A549 (cell line): ENCODE measurements at regions not wholly inside any gene's neighbourhood (a gene's known extent, or its start where the extent isn't known, plus 50 kb on each side); places are given as distances from the start of the nearest gene placed in this dataset.

ENCODE experiments used
- ATAC-seq, 2 experiments: fragments of 200-7000 bp in 1 of 2; fragments of >200 bp in 1 of 2; cut with Nextera tagmentation in 1 of 2; cut with Tn5 transposase in 1 of 2; 3 replicates each; pipeline versions ENCODE4 v1.8.0 to v1.9.1; 2018 to 2020; ENCODE audit warnings: mild to moderate bottlenecking in 1 of 2, moderate library complexity in 1 of 2
- CTCF ChIA-PET: fragments of 300-600 bp; sonication (Branson Sonifier 250); formaldehyde crosslinking; extraction: SDS; loops from one replicate; lab custom pipeline; 2021; ENCODE audit warnings: antibody characterized with exemption, inconsistent platforms; lab: Yijun Ruan, JAX
- POLR2A ChIA-PET: fragments of 350-600 bp; formaldehyde crosslinking; extraction: SDS; loops from one replicate; lab custom pipeline; 2021; ENCODE audit warnings: antibody characterized with exemption, inconsistent platforms; lab: Yijun Ruan, JAX
- DNase-seq, 2 experiments: peaks; one replicate each; pipeline versions ENCODE4 v3.0.0 to v3.0.0-alpha.2; 2011 to 2016; ENCODE audit warnings: low read depth in 1 of 2, low spot score in 1 of 2
- FAIRE-seq: peaks from 2 replicates; lab custom pipeline; 2011; peaks lifted over from hg19 to GRCh38; lab: Jason Lieb, UNC
- H3K27ac ChIP-seq, 2 experiments: fragments of >200 bp; sonication (Bioruptor Twin); formaldehyde crosslinking; 3 replicates each; pipeline ENCODE4 v1.5.1; 2016 to 2017
- H3K4me1 ChIP-seq: fragments of >200 bp; sonication (Bioruptor Twin); formaldehyde crosslinking; 3 replicates; pipeline ENCODE4 v1.6.1; 2016
- H3K4me2 ChIP-seq: fragments of >200 bp; sonication (Bioruptor Twin); formaldehyde crosslinking; 3 replicates; pipeline ENCODE4 v1.6.1; 2016
- H3K4me3 ChIP-seq: fragments of >200 bp; sonication (Bioruptor Twin); formaldehyde crosslinking; 3 replicates; pipeline ENCODE4 v1.5.1; 2016
- H3K9me3 ChIP-seq: fragments of >200 bp; sonication (Bioruptor Twin); formaldehyde crosslinking; 3 replicates; pipeline ENCODE4 v1.6.1; 2016
- BHLHE40 ChIP-seq: IDR thresholded peaks from 2 replicates; pipeline ENCODE4 v1.6.1; 2012; ENCODE audit warnings: low read depth, low read length, inconsistent platforms
- CBX8 ChIP-seq: fragments of 200-600 bp; sonication (generic); IDR thresholded peaks from 2 replicates; pipeline ENCODE4 v1.6.1; 2016
- CEBPB ChIP-seq, 2 experiments: fragments of >200 bp in 1 of 2; sonication (Bioruptor Twin) in 1 of 2; formaldehyde crosslinking in 1 of 2; IDR thresholded peaks; 2 replicates each; pipeline ENCODE4 v1.6.1; 2012 to 2016
- CHD2 ChIP-seq: fragments of 150-350 bp; IDR thresholded peaks from 2 replicates; pipeline ENCODE4 v1.6.1; 2014; ENCODE audit warnings: low read length; ENCODE audit not compliant: partially characterized antibody
- EHF ChIP-seq: fragments of 250-450 bp; sonication (Bioruptor Pico); IDR thresholded peaks from 2 replicates; pipeline ENCODE4 v1.5.0; 2020; ENCODE audit warnings: mild to moderate bottlenecking
- EP300 ChIP-seq, 2 experiments: fragments of >200 bp; sonication (Bioruptor Twin); formaldehyde crosslinking; IDR thresholded peaks; 2 replicates in 1 of 2; 3 replicates in 1 of 2; pipeline ENCODE4 v1.6.1; 2016 to 2017
- ESRRA ChIP-seq: fragments of 150-350 bp; IDR thresholded peaks from 2 replicates; pipeline ENCODE4 v1.6.1; 2014; ENCODE audit warnings: mild to moderate bottlenecking, low read length, borderline replicate concordance
- FOXS1 ChIP-seq: fragments of 250-450 bp; sonication (Bioruptor Pico); IDR thresholded peaks from 2 replicates; pipeline ENCODE4 v1.5.0; 2020; ENCODE audit warnings: mild to moderate bottlenecking, moderate library complexity
- GATA3 ChIP-seq: IDR thresholded peaks from 2 replicates; pipeline ENCODE4 v1.6.1; 2012; ENCODE audit warnings: borderline replicate concordance
- HOXA7 ChIP-seq: fragments of 250-450 bp; sonication (Bioruptor Pico); IDR thresholded peaks from 2 replicates; pipeline ENCODE4 v1.5.0; 2020; ENCODE audit warnings: mild to moderate bottlenecking, moderate library complexity
- HOXB13 ChIP-seq: fragments of 250-450 bp; sonication (Bioruptor Pico); IDR thresholded peaks from 2 replicates; pipeline ENCODE4 v1.5.0; 2020; ENCODE audit warnings: low read depth, mild to moderate bottlenecking, moderate library complexity
- HOXB5 ChIP-seq: fragments of 250-450 bp; sonication (Bioruptor Pico); IDR thresholded peaks from 2 replicates; pipeline ENCODE4 v1.5.0; 2020; ENCODE audit warnings: mild to moderate bottlenecking, moderate library complexity
- KDM1A ChIP-seq: fragments of 200-600 bp; sonication (generic); IDR thresholded peaks from 2 replicates; pipeline ENCODE4 v1.6.1; 2016; ENCODE audit warnings: low read depth, mild to moderate bottlenecking
- KDM5A ChIP-seq: fragments of 200-600 bp; sonication (generic); IDR thresholded peaks from 2 replicates; pipeline ENCODE4 v1.6.1; 2016; ENCODE audit warnings: antibody characterized with exemption, mild to moderate bottlenecking
- MAFK ChIP-seq: fragments of 450-650 bp; IDR thresholded peaks from 2 replicates; pipeline ENCODE4 v1.6.1; 2014; ENCODE audit not compliant: partially characterized antibody
- NR3C1 ChIP-seq: fragments of >200 bp; sonication (Bioruptor Twin); formaldehyde crosslinking; IDR thresholded peaks from 3 replicates; pipeline ENCODE4 v1.6.1; 2017
- PHF8 ChIP-seq: fragments of 200-600 bp; sonication (generic); IDR thresholded peaks from 2 replicates; pipeline ENCODE4 v1.6.1; 2016; ENCODE audit warnings: low read depth, mild to moderate bottlenecking, antibody characterized with exemption, moderate library complexity, borderline replicate concordance
- POLR2AphosphoS2 ChIP-seq: conservative IDR thresholded peaks from 2 replicates; pipeline ENCODE4 v1.6.1; 2012; ENCODE audit warnings: low read length, improper control_type of control experiment, inconsistent platforms
- RAD21 ChIP-seq, 2 experiments: fragments of >200 bp in 1 of 2; sonication (Bioruptor Twin) in 1 of 2; formaldehyde crosslinking in 1 of 2; IDR thresholded peaks in 1 of 2; conservative IDR thresholded peaks in 1 of 2; 2 replicates in 1 of 2; 3 replicates in 1 of 2; pipeline ENCODE4 v1.6.1; 2012 to 2018; ENCODE audit warnings: inconsistent platforms in 1 of 2
- SREBF2 ChIP-seq: fragments of 450-650 bp; IDR thresholded peaks from 2 replicates; pipeline ENCODE4 v1.6.1; 2014; ENCODE audit warnings: mild to moderate bottlenecking, moderate library complexity
- ZFP36 ChIP-seq: fragments of 450-650 bp; IDR thresholded peaks from 2 replicates; pipeline ENCODE4 v1.6.1; 2014; ENCODE audit warnings: borderline replicate concordance; ENCODE audit not compliant: partially characterized antibody
- ZNF302 ChIP-seq: fragments of 250-450 bp; sonication (Bioruptor Pico); IDR thresholded peaks from 2 replicates; pipeline ENCODE4 v1.9.0; 2021; ENCODE audit warnings: inconsistent platforms, mild to moderate bottlenecking, moderate library complexity
- ZSCAN20 ChIP-seq: fragments of 250-450 bp; sonication (Bioruptor Pico); IDR thresholded peaks from 2 replicates; pipeline ENCODE4 v1.8.0; 2022; ENCODE audit warnings: mild to moderate bottlenecking, moderate library complexity
- WGBS: methylation state at CpG from one replicate; pipeline ENCODE4 v1.1.6; 2017; ENCODE audit errors: missing lambda C conversion rate; 5-methylcytosine and 5-hydroxymethylcytosine counted together
- TF ChIP-seq, protein P1 (sequence below): fragments of 200-600 bp; sonication (generic); IDR thresholded peaks from 2 replicates; pipeline ENCODE4 v1.6.1; 2016; ENCODE audit warnings: antibody characterized with exemption, mild to moderate bottlenecking, moderate library complexity
- TF ChIP-seq, protein P2 (sequence below): IDR thresholded peaks from 2 replicates; pipeline ENCODE4 v1.6.1; 2012; ENCODE audit warnings: low read depth, borderline replicate concordance
- TF ChIP-seq, protein P3 (sequence below): fragments of >200 bp; sonication (Bioruptor Twin); formaldehyde crosslinking; IDR thresholded peaks from 3 replicates; pipeline ENCODE4 v1.5.1; 2016
- TF ChIP-seq, protein P4 (sequence below): fragments of >200 bp; sonication (Bioruptor Twin); formaldehyde crosslinking; IDR thresholded peaks from 3 replicates; pipeline ENCODE4 v1.6.1; 2016

DNA sequence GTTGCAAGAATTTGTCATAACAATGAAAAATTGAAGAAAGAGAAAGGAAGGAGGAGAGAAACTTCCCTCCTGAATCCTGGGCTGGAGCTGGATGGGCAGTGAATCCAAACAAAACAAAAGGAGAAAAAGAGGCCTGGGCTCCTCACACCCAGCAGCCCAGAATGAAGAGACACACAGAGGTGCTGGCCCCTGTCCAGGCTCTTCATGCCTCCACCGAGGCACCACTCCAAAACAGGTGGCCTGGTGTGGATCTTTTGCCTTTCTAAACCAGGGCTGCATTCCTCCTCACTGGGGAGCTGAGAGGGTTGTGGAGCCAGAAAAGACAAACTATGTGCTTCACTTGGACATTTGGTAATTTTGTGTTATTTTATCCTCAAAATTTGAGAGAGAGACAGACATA is 76.0 kb downstream of the FAM124B start:
- DNase-seq (no peak), ATAC-seq (no peak), FAIRE-seq (no peak)
- ChIA-PET POLR2A (no interaction called here), CTCF (no interaction called here)
- TF ChIP-seq ZSCAN20 (CRISPR knock-in tag) (no peak), ESRRA (no peak), CHD2 (no peak), KDM1A (no peak), HOXA7 (CRISPR knock-in tag) (no peak), HOXB13 (CRISPR knock-in tag) (no peak), RAD21 (conservative IDR thresholded peaks at IDR 0.05 in 1 of 2, IDR thresholded peaks at IDR 0.05 in 1 of 2) (no peak), SREBF2 (no peak), KDM5A (no peak), CEBPB (IDR thresholded peaks at IDR 0.05) (no peak), HOXB5 (CRISPR knock-in tag) (no peak), POLR2AphosphoS2 (no peak), EHF (no peak), PHF8 (no peak)
- TF ChIP-seq, protein P1, sequence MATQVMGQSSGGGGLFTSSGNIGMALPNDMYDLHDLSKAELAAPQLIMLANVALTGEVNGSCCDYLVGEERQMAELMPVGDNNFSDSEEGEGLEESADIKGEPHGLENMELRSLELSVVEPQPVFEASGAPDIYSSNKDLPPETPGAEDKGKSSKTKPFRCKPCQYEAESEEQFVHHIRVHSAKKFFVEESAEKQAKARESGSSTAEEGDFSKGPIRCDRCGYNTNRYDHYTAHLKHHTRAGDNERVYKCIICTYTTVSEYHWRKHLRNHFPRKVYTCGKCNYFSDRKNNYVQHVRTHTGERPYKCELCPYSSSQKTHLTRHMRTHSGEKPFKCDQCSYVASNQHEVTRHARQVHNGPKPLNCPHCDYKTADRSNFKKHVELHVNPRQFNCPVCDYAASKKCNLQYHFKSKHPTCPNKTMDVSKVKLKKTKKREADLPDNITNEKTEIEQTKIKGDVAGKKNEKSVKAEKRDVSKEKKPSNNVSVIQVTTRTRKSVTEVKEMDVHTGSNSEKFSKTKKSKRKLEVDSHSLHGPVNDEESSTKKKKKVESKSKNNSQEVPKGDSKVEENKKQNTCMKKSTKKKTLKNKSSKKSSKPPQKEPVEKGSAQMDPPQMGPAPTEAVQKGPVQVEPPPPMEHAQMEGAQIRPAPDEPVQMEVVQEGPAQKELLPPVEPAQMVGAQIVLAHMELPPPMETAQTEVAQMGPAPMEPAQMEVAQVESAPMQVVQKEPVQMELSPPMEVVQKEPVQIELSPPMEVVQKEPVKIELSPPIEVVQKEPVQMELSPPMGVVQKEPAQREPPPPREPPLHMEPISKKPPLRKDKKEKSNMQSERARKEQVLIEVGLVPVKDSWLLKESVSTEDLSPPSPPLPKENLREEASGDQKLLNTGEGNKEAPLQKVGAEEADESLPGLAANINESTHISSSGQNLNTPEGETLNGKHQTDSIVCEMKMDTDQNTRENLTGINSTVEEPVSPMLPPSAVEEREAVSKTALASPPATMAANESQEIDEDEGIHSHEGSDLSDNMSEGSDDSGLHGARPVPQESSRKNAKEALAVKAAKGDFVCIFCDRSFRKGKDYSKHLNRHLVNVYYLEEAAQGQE, result no peak
- TF ChIP-seq, protein P2, sequence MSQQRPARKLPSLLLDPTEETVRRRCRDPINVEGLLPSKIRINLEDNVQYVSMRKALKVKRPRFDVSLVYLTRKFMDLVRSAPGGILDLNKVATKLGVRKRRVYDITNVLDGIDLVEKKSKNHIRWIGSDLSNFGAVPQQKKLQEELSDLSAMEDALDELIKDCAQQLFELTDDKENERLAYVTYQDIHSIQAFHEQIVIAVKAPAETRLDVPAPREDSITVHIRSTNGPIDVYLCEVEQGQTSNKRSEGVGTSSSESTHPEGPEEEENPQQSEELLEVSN, result no peak
- TF ChIP-seq, protein P3, sequence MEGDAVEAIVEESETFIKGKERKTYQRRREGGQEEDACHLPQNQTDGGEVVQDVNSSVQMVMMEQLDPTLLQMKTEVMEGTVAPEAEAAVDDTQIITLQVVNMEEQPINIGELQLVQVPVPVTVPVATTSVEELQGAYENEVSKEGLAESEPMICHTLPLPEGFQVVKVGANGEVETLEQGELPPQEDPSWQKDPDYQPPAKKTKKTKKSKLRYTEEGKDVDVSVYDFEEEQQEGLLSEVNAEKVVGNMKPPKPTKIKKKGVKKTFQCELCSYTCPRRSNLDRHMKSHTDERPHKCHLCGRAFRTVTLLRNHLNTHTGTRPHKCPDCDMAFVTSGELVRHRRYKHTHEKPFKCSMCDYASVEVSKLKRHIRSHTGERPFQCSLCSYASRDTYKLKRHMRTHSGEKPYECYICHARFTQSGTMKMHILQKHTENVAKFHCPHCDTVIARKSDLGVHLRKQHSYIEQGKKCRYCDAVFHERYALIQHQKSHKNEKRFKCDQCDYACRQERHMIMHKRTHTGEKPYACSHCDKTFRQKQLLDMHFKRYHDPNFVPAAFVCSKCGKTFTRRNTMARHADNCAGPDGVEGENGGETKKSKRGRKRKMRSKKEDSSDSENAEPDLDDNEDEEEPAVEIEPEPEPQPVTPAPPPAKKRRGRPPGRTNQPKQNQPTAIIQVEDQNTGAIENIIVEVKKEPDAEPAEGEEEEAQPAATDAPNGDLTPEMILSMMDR, result no peak
- TF ChIP-seq, protein P4, sequence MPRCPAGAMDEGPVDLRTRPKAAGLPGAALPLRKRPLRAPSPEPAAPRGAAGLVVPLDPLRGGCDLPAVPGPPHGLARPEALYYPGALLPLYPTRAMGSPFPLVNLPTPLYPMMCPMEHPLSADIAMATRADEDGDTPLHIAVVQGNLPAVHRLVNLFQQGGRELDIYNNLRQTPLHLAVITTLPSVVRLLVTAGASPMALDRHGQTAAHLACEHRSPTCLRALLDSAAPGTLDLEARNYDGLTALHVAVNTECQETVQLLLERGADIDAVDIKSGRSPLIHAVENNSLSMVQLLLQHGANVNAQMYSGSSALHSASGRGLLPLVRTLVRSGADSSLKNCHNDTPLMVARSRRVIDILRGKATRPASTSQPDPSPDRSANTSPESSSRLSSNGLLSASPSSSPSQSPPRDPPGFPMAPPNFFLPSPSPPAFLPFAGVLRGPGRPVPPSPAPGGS, result no peak
- no peak overlapping the region for H3K4me2 ChIP-seq
- no peaks in the 10 kb centered on the region for H3K9me3 ChIP-seq
- H3K27ac ChIP-seq, result no peak overlapping the region
- H3K4me3 ChIP-seq, result no peak overlapping the region
- H3K4me1 ChIP-seq, result no peaks in the 10 kb centered on the region
- 38% methylated on average over 1 of the region's 1 CpG for WGBS

DNA sequence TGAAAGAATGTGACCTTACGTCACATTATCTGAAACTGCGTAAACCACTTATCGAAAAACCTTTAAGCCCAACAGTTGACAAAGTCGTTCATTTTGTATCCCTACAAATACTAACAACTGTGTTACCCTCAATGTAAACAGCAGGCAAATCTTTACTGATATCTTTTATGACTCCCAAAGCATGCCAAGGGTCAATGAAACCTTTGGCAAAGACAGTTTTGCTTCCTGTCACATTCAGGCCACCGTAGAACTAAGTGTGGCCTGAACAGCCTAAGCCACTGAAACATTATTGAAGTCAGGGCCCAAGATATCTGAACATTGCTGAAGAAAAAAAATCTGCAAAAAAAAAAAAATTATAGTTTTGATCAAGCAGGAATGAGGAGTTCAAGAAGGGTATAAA is 77.3 kb downstream of the FAM124B start:
- FAIRE-seq (no peak), DNase-seq (no peak), ATAC-seq (no peak)
- H3K4me3 ChIP-seq, result no peak overlapping the region
- CTCF ChIA-PET, result interaction anchor here (1.2 to 1.8 kb wide), 3 partner anchors 17 to 331 kb away, joined by 3 to 6 read pairs (median 4); no protein-coding TSS in a partner anchor
- H3K4me2 ChIP-seq, result no peak overlapping the region
- WGBS, result 81% methylated on average over 5 of the region's 5 CpGs
- H3K27ac ChIP-seq, result no peak overlapping the region
- H3K9me3 ChIP-seq, result no peaks in the 10 kb centered on the region
- TF ChIP-seq FOXS1 (no peak), RAD21 (conservative IDR thresholded peaks at IDR 0.05 in 1 of 2, IDR thresholded peaks at IDR 0.05 in 1 of 2) (no peak), ZNF302 (CRISPR knock-in tag) (no peak), BHLHE40 (no peak), CEBPB (IDR thresholded peaks at IDR 0.05) (no peak), HOXB13 (CRISPR knock-in tag) (no peak), ZFP36 (no peak), GATA3 (no peak), CBX8 (no peak), MAFK (no peak), EP300 (IDR thresholded peaks at IDR 0.05) (no peak), NR3C1 (no peak)
- TF ChIP-seq, protein P1, result no peak
- TF ChIP-seq, protein P2, result no peak
- TF ChIP-seq, all 56 proteins: peak for 0
- POLR2A ChIA-PET, result no interaction called here
- no peaks in the 10 kb centered on the region for H3K4me1 ChIP-seq
